ENCODE measurements at regions not wholly inside any gene's neighbourhood (a gene's known extent, or its start where the extent isn't known, plus 50 kb on each side); places are given as distances from the start of the nearest gene placed in this dataset.

DNA sequence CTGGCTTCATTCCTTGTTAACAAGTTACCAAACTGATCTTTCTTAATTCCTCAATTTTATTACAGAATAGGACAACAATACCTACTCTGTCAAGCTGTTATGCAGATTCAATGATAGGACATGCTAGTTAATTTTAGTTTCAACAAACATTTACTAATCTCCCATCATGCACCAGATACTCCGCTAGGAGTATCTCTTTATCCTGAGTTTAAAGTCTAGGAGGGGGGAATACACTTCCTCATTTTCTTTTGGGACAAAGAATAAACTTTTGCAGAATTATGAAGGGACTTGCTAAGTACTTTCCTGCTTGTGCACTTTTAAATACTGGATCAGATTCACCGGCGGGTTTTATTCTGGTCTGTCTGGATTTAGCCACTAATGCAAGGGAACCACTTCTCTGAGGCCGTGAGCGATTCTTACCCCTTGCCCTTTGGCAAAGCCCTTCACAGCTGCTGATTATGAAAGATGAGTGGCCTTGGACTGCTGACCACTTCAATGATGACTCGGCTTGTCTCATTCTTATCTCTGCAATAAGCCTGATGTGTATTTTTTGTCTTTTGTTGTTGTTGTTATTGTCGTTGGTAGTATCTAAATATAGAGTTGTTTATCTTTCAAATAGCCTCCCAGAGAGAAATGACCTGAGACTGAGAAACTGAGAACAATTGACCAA, 73.9 kb downstream of the RMI1 start:
- H2BK15ac ChIP-seq (ENCODE audit: low read depth, low read length), result no peak overlapping the region
- TF ChIP-seq RCOR1 (IDR thresholded peaks at IDR 0.05; ENCODE audit: insufficient replicate concordance, low read length), result no peak
- no peak for TF ChIP-seq POLR2A (IDR thresholded peaks at IDR 0.05; ENCODE audit: low read depth, low read length)
- no peak for TF ChIP-seq BHLHE40 (IDR thresholded peaks at IDR 0.05; ENCODE audit: low read depth, low read length)
- no peak for TF ChIP-seq RAD21 (IDR thresholded peaks at IDR 0.05; ENCODE audit: low read length)
- TF ChIP-seq CEBPB (IDR thresholded peaks at IDR 0.05; ENCODE audit: low read depth, low read length), result no peak
- TF ChIP-seq, protein P1, sequence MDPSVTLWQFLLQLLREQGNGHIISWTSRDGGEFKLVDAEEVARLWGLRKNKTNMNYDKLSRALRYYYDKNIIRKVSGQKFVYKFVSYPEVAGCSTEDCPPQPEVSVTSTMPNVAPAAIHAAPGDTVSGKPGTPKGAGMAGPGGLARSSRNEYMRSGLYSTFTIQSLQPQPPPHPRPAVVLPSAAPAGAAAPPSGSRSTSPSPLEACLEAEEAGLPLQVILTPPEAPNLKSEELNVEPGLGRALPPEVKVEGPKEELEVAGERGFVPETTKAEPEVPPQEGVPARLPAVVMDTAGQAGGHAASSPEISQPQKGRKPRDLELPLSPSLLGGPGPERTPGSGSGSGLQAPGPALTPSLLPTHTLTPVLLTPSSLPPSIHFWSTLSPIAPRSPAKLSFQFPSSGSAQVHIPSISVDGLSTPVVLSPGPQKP (IDR thresholded peaks at IDR 0.05; ENCODE audit: borderline replicate concordance, low read depth, low read length), result no peak
- H3K27me3 ChIP-seq (ENCODE audit: control insufficient read depth, insufficient read depth, low read length), result peaks cover 2% of the 10 kb centered on the region
- H2BK20ac ChIP-seq (ENCODE audit: low read depth, low read length), result no peak overlapping the region
- H2AFZ ChIP-seq (replicated peaks; ENCODE audit: low read length, poor library complexity), result no peak overlapping the region
- H3K27ac ChIP-seq (ENCODE audit: insufficient read depth, low read length), result no peak overlapping the region
- no peaks in the 10 kb centered on the region for H3K79me1 ChIP-seq (ENCODE audit: low read depth in 1 of 2, low read length in 2 of 2)
- H3K4me3 ChIP-seq (ENCODE audit: insufficient read depth, low read depth, low read length), result no peak overlapping the region
- H3K4ac ChIP-seq (ENCODE audit: low read depth, low read length), result no peak overlapping the region
- H2AK9ac ChIP-seq (replicated peaks; ENCODE audit: low read depth, low read length, poor library complexity), result no peak overlapping the region
- no peaks in the 10 kb centered on the region for H3K4me1 ChIP-seq (ENCODE audit: control insufficient read depth, insufficient read depth, low read length)
- H4K5ac ChIP-seq (ENCODE audit: low read depth, low read length), result no peak overlapping the region
- H3K14ac ChIP-seq (replicated peaks; ENCODE audit: low read depth, low read length), result no peak overlapping the region
- H3K4me2 ChIP-seq (ENCODE audit: low read depth, low read length), result no peak overlapping the region
- H4K91ac ChIP-seq (ENCODE audit: insufficient read depth, low read depth, low read length), result no peak overlapping the region
- DNase-seq (no peak), ATAC-seq (ENCODE audit: low read depth) (no peak)
- intact Hi-C loops (cut with micrococcal nuclease) (no loop called here), in situ Hi-C loops (cut with MboI; ENCODE audit: low sequenced_read_pairs) (no loop called here), dilution Hi-C loops (cut with HindIII; ENCODE audit: low sequenced_read_pairs, unreplicated experiment) (no loop called here)
- no peak overlapping the region for H3K23ac ChIP-seq (ENCODE audit: low read depth, low read length)
- no peak overlapping the region for H2AK5ac ChIP-seq (ENCODE audit: low read depth, low read length)
- 70% methylated on average over 2 of the region's 7 CpGs; no CpG with 5 or more reads in 1 of the 2 experiments for WGBS, 2 experiments (ENCODE audit: extremely low coverage in 2 of 2, insufficient read length in 1 of 2)
- no peak overlapping the region for H2BK120ac ChIP-seq (ENCODE audit: low read depth, low read length)
- BruUV-seq (replicated peaks), result no TSS peak
- no peaks in the 10 kb centered on the region for H4K20me1 ChIP-seq (ENCODE audit: insufficient read depth, low read length)
- H3K9me1 ChIP-seq (ENCODE audit: insufficient read depth, low read length), result no peaks in the 10 kb centered on the region
- H3K36me3 ChIP-seq (ENCODE audit: control insufficient read depth, insufficient read depth, low read length), result no peaks in the 10 kb centered on the region
- no peaks in the 10 kb centered on the region for H3K9me3 ChIP-seq (ENCODE audit: control insufficient read depth, insufficient read depth, low read length)
- H2BK5ac ChIP-seq (ENCODE audit: low read depth, low read length, poor library complexity, severe bottlenecking), result no peak overlapping the region
- H3K18ac ChIP-seq (ENCODE audit: low read depth, low read length), result no peak overlapping the region
- ChIA-PET CTCF (no interaction called here), POLR2A (ENCODE audit: unreplicated experiment) (no interaction called here)
- no peak overlapping the region for H4K8ac ChIP-seq (ENCODE audit: low read depth in 2 of 2, low read length in 2 of 2)
- no peak overlapping the region for H3K56ac ChIP-seq (ENCODE audit: extremely low read depth, insufficient read depth, low read length)
- no peak overlapping the region for H3K9ac ChIP-seq (ENCODE audit: low read depth, low read length)
